Neural progenitor cell (in vitro differentiated cells): ENCODE measurements at regions not wholly inside any gene's neighbourhood (a gene's known extent, or its start where the extent isn't known, plus 50 kb on each side); places are given as distances from the start of the nearest gene placed in this dataset.

Source experiments
- DNase-seq: peaks from one replicate; pipeline ENCODE4 v3.0.0-alpha.2; 2016; ENCODE audit warnings: low spot score
- H2AFZ ChIP-seq: fragments of 200-600 bp; sonication (generic); replicated peaks from 2 replicates; pipeline ENCODE4 v1.6.1; 2016; ENCODE audit warnings: antibody characterized with exemption
- H3F3A ChIP-seq: fragments of 200-600 bp; sonication (generic); 2 replicates; pipeline ENCODE4 v1.6.1; 2016; ENCODE audit warnings: antibody characterized with exemption, low read depth
- H3K27ac ChIP-seq: fragments of 200-600 bp; sonication (generic); 2 replicates; pipeline ENCODE4 v1.5.1; 2016; ENCODE audit warnings: mild to moderate bottlenecking
- H3K27me3 ChIP-seq: fragments of 200-600 bp; sonication (generic); 2 replicates; pipeline ENCODE4 v1.6.1; 2016; ENCODE audit warnings: mild to moderate bottlenecking, moderate library complexity
- H3K36me3 ChIP-seq: fragments of 200-600 bp; sonication (generic); 2 replicates; pipeline ENCODE4 v1.5.1; 2016
- H3K4me1 ChIP-seq: fragments of 200-600 bp; sonication (generic); 2 replicates; pipeline ENCODE4 v1.6.1; 2016; ENCODE audit warnings: mixed run types
- H3K4me2 ChIP-seq: fragments of 200-600 bp; sonication (generic); 2 replicates; pipeline ENCODE4 v1.6.1; 2016
- H3K4me3 ChIP-seq: fragments of 200-600 bp; sonication (generic); 2 replicates; pipeline ENCODE4 v1.5.1; 2016
- H3K79me2 ChIP-seq: fragments of 200-600 bp; sonication (generic); 2 replicates; pipeline ENCODE4 v1.6.1; 2016; ENCODE audit warnings: low read depth
- H3K9ac ChIP-seq: fragments of 200-600 bp; sonication (generic); 2 replicates; pipeline ENCODE4 v1.6.1; 2016
- H3K9me3 ChIP-seq: fragments of 200-600 bp; sonication (generic); 2 replicates; pipeline ENCODE4 v1.5.1; 2016; ENCODE audit warnings: low read depth
- H4K20me1 ChIP-seq: fragments of 200-600 bp; sonication (generic); 2 replicates; pipeline ENCODE4 v1.6.1; 2016; ENCODE audit warnings: low read depth
- H3K27ac Mint-ChIP-seq: 3 replicates; pipeline ENCODE4 v1.8.0; 2021; ENCODE audit warnings: mixed read lengths
- H3K27me3 Mint-ChIP-seq: 2 replicates; pipeline ENCODE4 v1.8.0; 2022; ENCODE audit warnings: low read depth, mild to moderate bottlenecking, inconsistent platforms, moderate library complexity, mixed read lengths; ENCODE audit not compliant: insufficient read depth
- H3K36me3 Mint-ChIP-seq: 3 replicates; pipeline ENCODE4 v1.8.0; 2021; ENCODE audit warnings: mixed read lengths
- H3K4me1 Mint-ChIP-seq: 3 replicates; pipeline ENCODE4 v1.8.0; 2021; ENCODE audit warnings: mixed read lengths
- H3K4me3 Mint-ChIP-seq: 3 replicates; pipeline ENCODE4 v1.8.0; 2021; ENCODE audit warnings: mild to moderate bottlenecking, moderate library complexity, mixed read lengths
- H3K9me3 Mint-ChIP-seq: 3 replicates; pipeline ENCODE4 v1.8.0; 2020; ENCODE audit warnings: mixed read lengths
- CTCF ChIP-seq: fragments of 200-600 bp; sonication (generic); IDR thresholded peaks from 2 replicates; pipeline ENCODE4 v1.5.1; 2017; ENCODE audit warnings: antibody characterized with exemption, mild to moderate bottlenecking
- EZH2 ChIP-seq: fragments of 200-600 bp; sonication (generic); IDR thresholded peaks from 2 replicates; pipeline ENCODE4 v1.6.1; 2017; ENCODE audit warnings: antibody characterized with exemption, mild to moderate bottlenecking, moderate library complexity
- EZH2phosphoT487 ChIP-seq: fragments of 200-600 bp; sonication (generic); IDR thresholded peaks from 2 replicates; pipeline ENCODE4 v1.6.1; 2017; ENCODE audit warnings: antibody characterized with exemption

DNA sequence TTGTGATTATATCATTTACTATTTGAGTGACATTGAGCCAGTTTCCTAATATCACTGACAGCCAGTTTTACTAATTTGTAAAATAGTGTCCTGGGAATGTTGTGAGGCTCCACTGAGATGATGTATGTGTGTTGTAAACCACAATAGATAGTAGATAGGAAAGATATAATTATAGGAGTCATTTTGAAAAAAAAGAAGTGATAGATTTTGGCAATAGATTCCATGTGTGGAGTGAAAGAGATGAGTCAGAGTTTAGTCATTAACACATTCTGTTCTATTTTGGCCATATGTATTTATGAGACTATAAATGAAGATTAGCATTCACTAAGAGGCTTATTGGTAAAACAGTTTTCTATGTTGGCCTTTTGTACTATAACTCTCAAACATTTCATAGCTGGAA, 388.2 kb downstream of the FAM170A start:
- no peak for DNase-seq

DNA sequence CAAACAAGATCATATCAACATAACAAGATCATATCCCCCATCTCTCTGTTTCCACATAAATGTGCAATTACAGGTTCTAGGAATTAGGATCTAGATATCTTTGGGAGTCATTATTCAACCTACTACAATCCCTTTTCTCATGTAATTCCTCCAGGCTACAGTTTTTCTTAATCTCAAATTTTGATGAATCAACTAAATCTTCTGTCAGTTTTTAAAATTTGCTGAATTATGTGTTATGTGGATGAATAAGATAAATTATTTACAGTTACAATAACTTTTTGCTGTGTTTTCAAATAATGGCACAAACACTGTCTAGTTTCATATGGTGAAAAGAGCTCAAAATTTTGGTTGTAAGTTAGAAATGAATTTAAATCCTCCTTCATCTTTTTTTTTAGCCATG, 405.8 kb downstream of the FAM170A start:
- Mint-ChIP-seq H3K4me1 (no peaks in the 10 kb centered on the region), H3K27ac (no peak overlapping the region), H3K36me3 (no peaks in the 10 kb centered on the region), H3K4me3 (no peak overlapping the region), H3K27me3 (no peaks in the 10 kb centered on the region), H3K9me3 (no peaks in the 10 kb centered on the region)
- no peak for TF ChIP-seq EZH2
- TF ChIP-seq CTCF = no peak
- TF ChIP-seq EZH2phosphoT487 = no peak
- Histone ChIP-seq H3K27me3 (no peaks in the 10 kb centered on the region), H3K4me2 (no peak overlapping the region), H2AFZ (no peak overlapping the region), H3K9ac (no peak overlapping the region), H3K4me3 (no peak overlapping the region), H3K9me3 (no peaks in the 10 kb centered on the region), H4K20me1 (no peaks in the 10 kb centered on the region), H3K36me3 (no peaks in the 10 kb centered on the region), H3K4me1 (no peaks in the 10 kb centered on the region), H3K79me2 (no peaks in the 10 kb centered on the region), H3K27ac (no peak overlapping the region), H3F3A (no peaks in the 10 kb centered on the region)
- DNase-seq = no peak

More for the DNA sequence above, 388.2 kb downstream of the FAM170A start:
- H4K20me1 ChIP-seq = no peaks in the 10 kb centered on the region
- H3K36me3 Mint-ChIP-seq = no peaks in the 10 kb centered on the region
- H3K27ac ChIP-seq = no peak overlapping the region
- H3K9me3 Mint-ChIP-seq = peaks cover 3% of the 10 kb centered on the region
- no peaks in the 10 kb centered on the region for H3K9me3 ChIP-seq
- no peak overlapping the region for H3K27ac Mint-ChIP-seq
- H3K27me3 Mint-ChIP-seq = no peaks in the 10 kb centered on the region
- no peak overlapping the region for H3K4me2 ChIP-seq
- H3K9ac ChIP-seq = no peak overlapping the region
- no peak overlapping the region for H3K4me3 Mint-ChIP-seq
- H3K4me3 ChIP-seq = no peak overlapping the region
- no peaks in the 10 kb centered on the region for H3K4me1 ChIP-seq
- no peak overlapping the region for H2AFZ ChIP-seq
- H3F3A ChIP-seq = no peaks in the 10 kb centered on the region
- H3K79me2 ChIP-seq = no peaks in the 10 kb centered on the region
- H3K4me1 Mint-ChIP-seq = no peaks in the 10 kb centered on the region
- no peaks in the 10 kb centered on the region for H3K36me3 ChIP-seq
- TF ChIP-seq EZH2phosphoT487 = no peak
- no peaks in the 10 kb centered on the region for H3K27me3 ChIP-seq

- Histone ChIP-seq H3F3A (no peaks in the 10 kb centered on the region), H3K27me3 (no peaks in the 10 kb centered on the region), H3K4me1 (no peaks in the 10 kb centered on the region), H3K4me2 (no peak overlapping the region), H3K9ac (no peak overlapping the region), H3K36me3 (no peaks in the 10 kb centered on the region), H3K9me3 (no peaks in the 10 kb centered on the region), H3K4me3 (no peak overlapping the region), H4K20me1 (no peaks in the 10 kb centered on the region), H3K27ac (no peak overlapping the region), H2AFZ (no peak overlapping the region), H3K79me2 (no peaks in the 10 kb centered on the region)
- no peak for DNase-seq
- no peaks in the 10 kb centered on the region for H3K36me3 Mint-ChIP-seq
- H3K4me1 Mint-ChIP-seq = no peaks in the 10 kb centered on the region
- H3K27me3 Mint-ChIP-seq = no peaks in the 10 kb centered on the region
- no peak overlapping the region for H3K4me3 Mint-ChIP-seq
- TF ChIP-seq EZH2 (no peak), CTCF (no peak), EZH2phosphoT487 (no peak)
- H3K27ac Mint-ChIP-seq = no peak overlapping the region
- no peaks in the 10 kb centered on the region for H3K9me3 Mint-ChIP-seq
These were observed 406.6 kb downstream of the FAM170A start for GRCh38 chr5:120035815-120036577.

GRCh38 chr5:120037451-120037850, 408.1 kb downstream of the FAM170A start:
- Histone ChIP-seq H3K9me3 (no peaks in the 10 kb centered on the region), H3K36me3 (no peaks in the 10 kb centered on the region), H4K20me1 (no peaks in the 10 kb centered on the region), H3K27ac (no peak overlapping the region), H3K4me3 (no peak overlapping the region), H3K4me1 (no peaks in the 10 kb centered on the region), H3K27me3 (no peaks in the 10 kb centered on the region), H3K79me2 (no peaks in the 10 kb centered on the region), H3K9ac (no peak overlapping the region), H3K4me2 (no peak overlapping the region), H2AFZ (no peak overlapping the region), H3F3A (no peaks in the 10 kb centered on the region)
- no peak for DNase-seq
- H3K9me3 Mint-ChIP-seq = no peaks in the 10 kb centered on the region
- no peak overlapping the region for H3K4me3 Mint-ChIP-seq
- no peaks in the 10 kb centered on the region for H3K36me3 Mint-ChIP-seq
- H3K27me3 Mint-ChIP-seq = no peaks in the 10 kb centered on the region
- TF ChIP-seq CTCF (no peak), EZH2phosphoT487 (no peak), EZH2 (no peak)
- H3K4me1 Mint-ChIP-seq = no peaks in the 10 kb centered on the region
- H3K27ac Mint-ChIP-seq = no peak overlapping the region
